HG02970 (cell line): ENCODE measurements at regions not wholly inside any gene's neighbourhood (a gene's known extent, or its start where the extent isn't known, plus 50 kb on each side); places are given as distances from the start of the nearest gene placed in this dataset.

Source experiments
- ATAC-seq: cut with Tn5 transposase; IDR thresholded peaks from one replicate; pipeline ENCODE4 v1.9.1; 2021; ENCODE audit warnings: mild to moderate bottlenecking, moderate library complexity, moderate number of reproducible peaks; ENCODE audit not compliant: unreplicated experiment, low FRiP score

DNA sequence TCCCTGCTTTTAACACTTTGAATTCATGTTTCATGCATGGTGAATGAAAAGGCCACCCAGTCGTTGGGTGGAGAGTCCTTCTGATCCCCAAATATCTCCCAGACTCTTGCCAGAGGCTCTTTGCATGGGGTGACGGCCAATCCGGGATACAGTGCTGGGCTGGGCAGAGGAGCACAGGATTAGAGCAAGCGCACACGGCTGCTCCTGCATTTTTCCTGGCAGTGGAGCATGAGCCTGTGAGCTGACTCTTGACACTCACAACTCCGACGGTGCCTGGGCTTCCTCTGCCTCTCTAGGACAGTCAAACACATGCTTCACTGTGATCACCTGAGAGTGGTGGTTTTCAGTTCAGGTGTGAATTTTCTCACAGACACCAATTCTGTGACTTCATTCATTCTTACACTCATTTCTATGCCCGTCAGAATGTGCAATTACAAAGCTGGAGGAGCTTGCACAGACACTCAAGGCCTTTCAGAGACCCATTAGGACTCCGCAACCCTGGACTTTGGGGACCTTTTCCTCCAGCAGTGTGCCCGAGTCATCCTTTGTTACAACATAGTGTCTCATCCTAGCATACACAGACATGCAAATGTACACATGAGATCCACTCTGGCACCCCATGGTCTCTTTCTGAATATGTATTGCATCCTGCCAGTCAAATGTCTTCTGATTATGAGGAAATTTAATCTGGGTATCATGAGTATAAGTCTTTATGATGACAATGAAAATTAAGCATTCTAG, 206.6 kb downstream of the ICE1 start:
- ATAC-seq: no peak

DNA sequence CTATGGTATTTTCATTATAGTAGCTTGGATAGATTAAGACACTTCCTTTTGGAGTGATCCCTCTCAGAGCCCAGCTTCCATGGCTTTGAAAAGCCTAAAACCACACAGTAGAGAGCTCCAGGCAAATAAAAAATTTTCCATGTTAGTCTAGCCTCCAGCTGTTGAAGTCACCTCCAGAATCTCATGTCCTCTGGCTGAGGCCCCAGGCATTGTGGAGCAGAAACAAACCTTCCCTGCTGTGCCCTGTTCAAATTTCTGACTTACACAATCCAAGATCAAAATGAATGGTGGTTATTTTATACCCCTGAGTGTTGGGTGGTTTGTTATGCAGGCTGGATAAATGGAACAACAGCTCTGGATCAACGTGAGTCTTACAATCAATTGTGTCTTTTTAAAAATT, 203.9 kb downstream of the ICE1 start:
- no peak for ATAC-seq

DNA sequence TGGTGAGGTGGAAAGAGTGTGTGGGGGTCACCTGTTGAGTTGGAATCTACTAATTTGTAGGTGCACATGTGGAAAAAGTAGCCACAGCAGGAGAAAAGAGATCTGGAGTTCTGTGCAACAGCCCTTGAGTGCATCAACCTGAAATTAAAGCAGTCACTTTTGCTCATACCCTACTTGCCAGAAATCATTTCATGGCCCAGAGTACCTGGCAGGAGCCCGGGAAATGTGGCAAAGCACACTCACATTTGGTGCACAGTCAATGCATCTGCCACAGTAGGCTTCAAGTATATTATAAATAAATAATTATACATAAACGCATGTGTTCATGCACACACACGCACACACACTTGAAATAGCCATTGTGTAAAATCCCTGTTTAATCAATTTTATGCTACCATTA, 203.0 kb downstream of the ICE1 start:
- ATAC-seq: no peak

DNA sequence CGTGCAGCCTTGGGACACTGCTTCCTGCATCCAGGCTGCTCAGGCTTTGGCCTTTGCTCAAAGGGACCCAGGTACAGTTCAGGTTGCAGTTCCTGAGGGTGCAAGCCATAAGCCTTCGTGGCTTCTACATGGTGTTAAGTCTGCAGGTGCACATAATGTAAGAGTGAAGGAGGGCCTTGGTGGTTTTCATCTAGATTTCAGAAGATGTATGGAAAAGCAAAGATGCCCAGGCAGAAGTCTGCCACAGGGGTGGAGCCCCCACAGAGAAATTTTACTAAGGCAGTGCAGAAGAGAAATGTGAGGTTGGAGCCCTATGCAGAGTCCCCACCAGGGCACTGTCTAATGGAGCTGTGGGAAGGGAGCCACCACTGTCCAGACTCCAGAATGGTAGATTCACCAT, 200.9 kb downstream of the ICE1 start:
- ATAC-seq: no peak

DNA sequence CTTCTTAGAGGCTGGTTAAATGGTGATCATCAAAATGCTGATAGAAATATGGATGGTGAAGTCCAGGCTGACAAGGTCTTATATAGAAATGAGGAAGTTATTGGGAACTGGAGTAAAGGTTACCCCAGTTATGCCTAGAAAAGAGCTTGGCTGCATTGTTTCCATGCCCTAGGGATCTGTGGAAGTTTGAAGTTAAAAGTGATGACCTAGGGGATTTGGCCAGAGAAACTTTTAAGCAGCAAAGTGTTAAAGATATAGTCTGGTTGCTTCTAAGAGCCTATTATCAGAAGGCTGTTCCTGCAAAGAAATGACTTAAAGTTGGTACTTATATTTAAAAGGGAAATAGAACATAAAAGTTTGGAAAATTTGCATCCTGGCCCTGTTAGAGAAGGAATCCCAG, 200.3 kb downstream of the ICE1 start:
- no peak for ATAC-seq

DNA sequence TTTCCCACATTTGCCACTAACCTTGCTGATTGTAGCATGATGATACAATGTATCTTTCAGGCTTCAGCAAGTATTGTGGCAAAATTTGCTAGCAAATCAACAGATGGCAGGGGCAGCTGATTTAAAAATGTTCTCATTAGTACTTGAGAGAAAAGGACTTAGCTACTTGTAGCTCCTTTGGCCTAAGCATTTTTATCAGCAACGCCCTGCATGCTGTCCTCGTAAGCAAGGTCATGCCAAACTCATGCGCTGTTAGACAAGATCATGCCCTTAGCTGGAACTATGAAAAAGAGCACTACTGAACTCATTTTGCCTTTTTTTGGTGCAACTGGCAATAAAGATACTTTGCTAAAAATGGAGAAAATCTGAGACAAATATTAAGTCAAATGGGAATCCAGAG, 197.1 kb downstream of the ICE1 start:
- no peak for ATAC-seq

DNA sequence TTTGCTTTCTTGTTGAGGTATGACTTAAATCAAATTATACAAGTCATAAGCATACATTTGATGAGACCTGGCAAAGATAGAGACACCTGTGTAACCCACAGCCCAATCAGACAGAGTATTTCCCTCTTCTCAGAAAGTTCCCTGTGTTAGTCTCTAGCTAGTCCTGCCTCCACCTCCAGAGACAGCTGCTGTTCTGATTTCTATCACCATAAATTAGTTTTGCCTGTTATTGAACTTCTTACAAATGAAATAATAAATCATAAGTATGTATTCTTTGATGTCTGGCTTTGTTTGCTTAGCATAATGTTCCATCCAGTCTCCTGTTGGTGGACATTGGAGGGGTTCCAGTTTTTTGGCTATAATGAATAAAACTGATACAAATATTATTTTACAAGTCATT, 194.5 kb downstream of the ICE1 start:
- no peak for ATAC-seq

DNA sequence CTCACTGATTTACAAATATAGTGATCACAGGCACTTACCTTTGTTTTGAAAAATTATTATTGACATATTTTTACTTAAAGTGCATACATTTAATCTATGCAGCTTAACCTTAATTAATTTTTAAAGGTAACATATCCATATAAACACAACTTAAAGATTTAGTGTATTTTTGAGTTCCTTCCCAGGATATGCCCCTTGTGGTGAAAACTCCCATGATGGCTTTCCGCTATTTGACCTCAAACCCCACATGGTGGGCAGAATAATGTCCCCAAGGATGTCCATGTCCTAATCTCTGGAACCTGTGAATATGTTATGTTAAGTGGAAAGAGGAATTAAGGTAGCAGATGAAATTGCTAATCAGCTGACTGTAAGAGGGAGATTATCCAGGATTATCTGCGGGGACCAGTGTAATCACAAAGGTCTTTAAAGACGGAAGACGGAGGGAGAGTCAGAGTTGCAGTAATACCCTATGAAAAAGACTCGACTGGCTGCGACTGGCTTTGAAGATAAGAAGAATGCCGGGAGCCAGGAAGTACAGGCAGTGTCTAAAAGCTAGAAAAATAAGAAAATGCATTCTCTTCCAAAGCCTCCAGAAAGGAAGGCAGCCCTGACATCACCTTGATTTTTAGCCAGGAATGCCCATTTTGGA, 193.9 kb downstream of the ICE1 start:
- no peak for ATAC-seq

DNA sequence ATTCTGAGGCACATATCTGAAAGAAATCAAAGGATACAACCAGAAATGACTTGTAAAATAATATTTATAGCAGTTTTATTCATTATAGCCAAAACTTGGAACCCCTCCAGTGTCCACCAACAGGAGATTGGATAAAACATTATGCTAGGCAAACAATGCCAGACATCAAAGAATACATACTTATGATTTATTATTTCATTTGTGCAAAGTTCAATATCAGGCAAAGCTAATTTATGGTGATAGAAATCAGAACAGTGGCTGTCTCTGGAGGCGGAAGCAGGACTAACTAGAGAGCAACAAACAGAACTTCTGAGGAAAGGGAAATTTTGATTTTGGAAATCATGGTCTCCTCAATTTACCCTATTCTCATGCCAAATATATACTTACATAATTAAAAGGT, 193.1 kb downstream of the ICE1 start:
- no peak for ATAC-seq

DNA sequence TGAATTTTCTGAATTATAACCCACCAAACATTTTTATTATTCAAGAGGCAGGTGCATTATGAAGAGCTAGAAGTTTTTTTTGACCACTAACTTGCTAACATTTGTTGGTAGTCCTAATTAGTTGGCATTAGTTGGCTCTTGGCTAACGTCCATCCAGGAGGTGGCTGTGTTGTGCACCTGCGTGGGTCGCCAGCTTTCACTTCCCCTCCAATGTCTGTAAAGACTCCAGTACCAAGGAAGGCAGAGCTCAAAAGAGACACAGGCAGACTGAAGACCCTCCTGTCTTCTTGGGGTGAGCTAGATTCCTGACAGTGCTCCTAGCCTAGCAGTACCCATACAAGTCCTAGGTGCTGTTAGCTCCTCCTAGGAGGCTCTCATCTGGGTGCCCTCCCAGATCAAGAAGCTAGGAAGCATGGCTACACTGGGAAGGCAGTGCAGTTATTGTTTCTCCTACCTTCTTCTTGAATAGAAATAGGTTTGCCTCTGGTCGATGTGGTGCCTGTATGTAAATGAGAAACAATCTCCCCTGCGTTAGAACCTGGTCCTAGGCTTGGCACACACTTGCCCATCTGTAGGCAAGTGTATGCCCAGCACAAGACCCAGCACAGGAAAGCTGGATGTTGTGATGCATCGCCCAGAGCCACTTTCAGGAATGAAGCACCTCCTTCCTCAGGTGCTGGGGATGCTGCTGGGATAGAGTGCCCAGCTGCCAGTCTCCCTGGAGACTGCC, 190.9 kb downstream of the ICE1 start:
- no peak for ATAC-seq

DNA sequence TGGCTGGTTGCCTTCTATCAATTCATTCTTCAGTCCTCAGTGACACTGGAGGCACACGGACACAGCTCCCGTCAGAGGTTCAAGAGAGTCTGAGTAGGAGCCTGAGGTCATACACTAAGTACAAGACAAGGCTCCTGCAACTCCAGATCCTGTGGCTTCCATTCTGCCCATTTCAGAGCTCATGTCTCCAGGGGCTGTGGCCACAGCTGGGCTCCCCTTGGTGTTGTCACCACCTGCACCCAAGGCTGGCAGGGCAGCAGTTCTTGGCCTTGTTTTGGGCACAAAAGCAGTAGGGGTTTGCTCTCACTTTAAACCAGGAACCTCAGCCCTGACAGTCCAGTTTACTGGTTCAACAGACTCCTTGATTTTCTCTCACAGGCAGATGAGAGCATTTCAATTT, 189.6 kb downstream of the ICE1 start:
- no peak for ATAC-seq

DNA sequence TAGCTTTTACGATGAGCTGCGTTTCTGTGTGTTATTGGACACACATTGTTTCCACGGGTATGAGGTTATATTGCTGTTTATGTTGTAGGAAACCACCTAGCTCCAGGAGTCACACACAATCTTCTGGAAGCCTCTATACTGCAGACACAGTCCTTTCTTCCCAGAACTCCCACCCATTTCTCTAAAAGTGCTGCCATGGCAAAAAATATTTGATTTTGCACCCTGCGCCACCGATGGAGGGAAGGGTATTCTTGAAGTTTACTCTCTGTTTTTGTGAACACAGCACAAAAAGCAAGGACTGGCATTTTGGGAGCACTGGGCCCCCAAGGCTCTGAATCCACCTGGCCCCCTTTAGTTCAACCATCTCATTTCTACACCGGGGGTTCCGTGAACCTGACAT, 187.5 kb downstream of the ICE1 start:
- ATAC-seq: no peak

DNA sequence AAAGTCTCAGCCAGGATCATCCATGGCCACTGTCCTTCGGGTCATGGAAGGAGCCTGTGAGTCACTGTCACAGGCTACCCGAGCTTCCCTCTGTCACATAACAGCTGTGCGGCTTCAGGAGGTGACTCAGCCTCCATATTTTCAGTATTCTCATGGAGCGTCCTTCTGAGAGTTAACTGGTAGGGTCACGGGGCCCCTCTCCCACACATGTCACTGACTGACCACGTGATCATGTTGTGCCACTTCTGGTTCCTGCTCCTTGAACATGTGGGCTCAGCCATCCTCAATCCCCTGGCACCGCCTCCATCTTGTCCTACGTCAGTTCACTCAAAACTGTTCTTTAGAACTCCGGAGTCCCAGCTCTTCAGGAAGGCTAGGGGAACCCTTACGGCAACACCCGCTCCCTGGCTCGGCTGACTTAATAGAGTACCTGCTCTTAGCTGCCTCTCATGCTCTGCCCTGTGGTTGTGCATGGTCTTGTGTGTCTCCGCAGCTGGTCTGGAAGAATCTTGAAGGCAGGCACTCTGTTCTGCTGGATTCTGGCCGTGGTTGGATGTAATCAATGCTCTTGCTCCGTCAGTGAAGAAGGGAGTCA, 182.8 kb downstream of the ICE1 start:
- no peak for ATAC-seq

DNA sequence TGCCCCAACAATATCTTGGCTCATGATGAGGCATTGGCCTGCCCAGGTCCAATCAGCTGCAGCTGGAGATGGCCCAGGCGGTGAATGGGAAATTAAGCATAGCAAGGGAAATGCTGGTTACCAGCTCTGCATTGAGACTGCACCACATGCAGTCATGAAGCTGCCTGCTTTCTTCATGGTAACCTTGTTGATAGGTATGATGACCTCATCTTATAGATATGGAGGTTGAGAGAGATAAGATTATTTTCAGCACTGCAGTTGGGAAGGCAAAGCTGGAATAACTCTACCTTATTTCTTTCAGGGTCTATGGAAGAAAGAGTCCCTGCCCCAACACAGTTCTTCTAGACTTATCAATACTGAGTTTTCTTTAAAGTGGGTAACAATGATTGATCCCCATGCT, 180.1 kb downstream of the ICE1 start:
- ATAC-seq: no peak

DNA sequence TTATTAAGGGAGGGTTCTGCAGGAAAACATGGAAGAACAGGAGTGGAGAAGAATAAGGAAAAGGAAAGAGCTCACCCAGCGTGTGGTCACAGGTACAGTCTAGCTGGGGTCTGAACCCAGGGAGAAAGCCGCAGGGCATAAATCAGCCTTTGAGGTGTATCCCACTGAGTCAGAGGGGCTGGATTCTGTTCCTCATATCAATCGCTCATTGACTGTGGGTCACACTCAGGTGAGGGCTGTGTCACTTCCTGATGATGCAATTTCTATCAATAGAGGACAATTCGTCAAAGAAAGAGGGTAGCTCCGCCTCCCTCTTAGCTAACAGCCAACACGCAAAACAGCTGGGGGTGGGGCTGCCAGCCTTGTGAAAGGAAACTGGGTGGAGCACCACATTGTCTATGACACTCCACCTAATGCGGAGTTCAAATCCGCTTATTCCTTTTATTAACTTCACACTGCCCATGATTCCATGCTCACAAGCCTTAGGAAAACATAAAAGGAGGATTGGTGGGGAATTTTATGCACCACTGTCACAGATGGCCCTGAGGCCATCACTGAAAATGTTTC, 176.2 kb downstream of the ICE1 start:
- ATAC-seq: no peak

DNA sequence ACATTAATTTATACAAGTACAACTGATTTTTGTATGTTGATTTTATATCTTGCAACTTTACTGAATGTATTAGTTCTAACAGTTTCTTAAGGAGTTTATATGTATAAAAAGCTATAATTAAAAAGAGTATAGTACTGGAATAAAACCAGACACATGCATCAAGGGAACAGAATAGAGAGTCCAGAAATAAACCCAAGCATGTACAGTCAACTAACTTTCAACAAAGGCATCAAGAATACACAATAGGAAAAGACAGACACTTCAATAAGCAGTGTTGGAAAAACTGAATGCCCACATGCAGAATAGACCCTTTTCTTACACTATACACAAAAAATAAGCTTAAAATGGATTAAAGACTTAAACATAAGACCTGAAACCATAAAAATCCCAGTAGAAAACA, 170.9 kb downstream of the ICE1 start:
- no peak for ATAC-seq

DNA sequence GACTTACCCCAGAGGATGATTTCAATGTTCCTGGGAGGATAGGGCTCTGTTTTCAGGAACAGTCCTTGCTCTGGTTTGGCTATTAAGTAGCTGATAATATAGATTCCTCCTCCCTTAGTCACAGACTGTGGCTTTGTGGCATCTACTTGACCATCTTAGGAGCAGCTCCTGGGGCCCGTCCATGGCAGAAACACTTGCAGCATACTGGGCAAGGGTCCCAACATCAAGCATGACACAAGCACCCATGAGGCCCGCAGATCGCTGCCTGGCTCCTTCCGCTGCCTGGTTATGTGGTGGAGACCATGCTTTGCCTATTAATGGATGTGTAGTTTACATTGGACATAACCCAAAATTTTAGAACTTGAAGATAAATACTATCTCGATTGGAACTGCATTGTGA, 170.1 kb downstream of the ICE1 start:
- no peak for ATAC-seq

DNA sequence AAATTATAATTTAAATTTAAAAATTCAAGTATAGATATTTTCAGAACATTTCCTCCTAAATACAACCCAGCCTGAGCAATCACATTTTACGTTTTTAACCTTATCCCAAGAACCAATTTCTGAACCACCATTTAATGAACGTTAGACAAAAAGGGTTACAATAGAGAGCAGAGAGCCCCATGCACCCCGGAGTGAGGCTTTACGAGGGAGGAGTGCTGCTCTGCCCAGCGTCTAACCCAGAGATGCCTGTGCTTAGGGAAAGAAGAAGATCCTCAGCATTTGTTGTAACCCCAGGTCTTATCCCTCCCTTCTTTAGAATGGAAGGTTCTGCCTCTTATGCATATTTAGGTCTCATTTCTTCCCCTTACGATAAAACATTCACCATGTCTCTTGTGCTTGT, 169.1 kb downstream of the ICE1 start:
- ATAC-seq: no peak

DNA sequence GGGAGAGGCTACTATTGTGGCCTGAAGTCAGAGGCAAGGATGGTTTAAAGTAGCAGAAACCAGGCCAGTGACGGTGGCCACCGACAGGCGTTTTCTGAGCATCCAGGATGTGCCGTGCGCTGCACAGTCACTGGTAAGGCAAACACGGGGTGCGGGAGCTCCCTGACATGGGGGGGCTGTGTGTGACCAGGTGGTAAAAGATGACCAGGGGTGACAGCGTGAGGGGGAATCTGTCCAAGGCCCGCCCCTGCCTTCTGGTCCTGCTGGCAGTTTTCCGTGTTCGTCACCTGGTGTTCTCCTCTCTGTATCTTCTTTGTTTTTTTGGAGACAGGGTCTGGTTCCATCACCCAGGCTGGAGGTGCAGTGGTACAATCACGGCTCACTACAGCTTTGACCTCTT, 167.4 kb downstream of the ICE1 start:
- ATAC-seq: no peak

DNA sequence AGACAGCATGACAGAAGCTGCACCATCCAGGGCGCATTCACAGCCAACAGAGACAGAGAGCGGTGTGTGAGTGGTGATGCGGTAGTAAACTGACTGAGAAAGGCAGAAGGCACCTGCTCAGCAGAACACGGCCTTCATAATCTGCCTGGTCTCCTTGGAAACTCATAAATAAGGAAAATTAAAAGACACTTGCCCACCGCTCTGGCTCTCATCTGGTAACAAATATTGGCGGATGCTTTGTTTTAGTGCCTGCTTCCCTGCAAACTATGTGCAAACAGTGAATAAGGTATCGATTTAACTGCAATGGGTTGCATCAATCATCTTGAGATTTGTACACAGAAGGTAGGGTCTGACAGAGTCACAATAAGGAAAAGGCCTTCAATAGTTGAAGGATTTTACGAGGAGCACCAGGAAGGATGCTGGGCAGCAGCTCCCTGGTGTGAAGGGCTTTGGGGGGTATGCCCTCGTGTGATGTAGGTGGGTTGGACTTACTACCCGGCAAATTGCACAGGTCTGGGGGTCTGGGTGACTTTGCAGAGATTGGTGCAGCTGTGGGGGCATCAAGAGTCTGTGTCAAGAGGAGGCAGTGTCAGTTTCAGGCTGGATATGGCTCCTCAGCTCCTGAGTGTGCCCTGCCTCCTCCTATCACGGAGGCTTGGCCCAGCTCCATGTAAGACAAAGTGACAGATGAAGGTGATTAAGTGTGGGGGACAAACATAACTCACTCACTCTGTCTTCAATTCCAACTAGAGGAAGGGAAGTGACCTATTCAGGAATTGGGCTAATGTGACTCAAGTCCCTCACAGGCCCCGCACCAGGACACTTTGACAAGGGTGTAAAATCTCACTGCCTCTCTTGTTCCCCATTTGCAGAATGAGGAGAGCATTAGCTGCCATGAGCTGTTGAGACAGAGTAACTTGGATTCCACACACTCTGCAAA, 166.7 kb downstream of the ICE1 start:
- no peak for ATAC-seq
